NCI-H460 (cell line): ENCODE measurements at regions not wholly inside any gene's neighbourhood (a gene's known extent, or its start where the extent isn't known, plus 50 kb on each side); places are given as distances from the start of the nearest gene placed in this dataset.
"Not testable (repeated sequence)": the region's sequence is repeated elsewhere in the genome, so short reads cannot be mapped to it uniquely, and the experiment has no call there.

Experiments
- DNase-seq: peaks from one replicate; pipeline ENCODE4 v3.0.0-alpha.2; 2016; ENCODE audit warnings: low read depth; ENCODE audit errors: extremely low read depth

DNA sequence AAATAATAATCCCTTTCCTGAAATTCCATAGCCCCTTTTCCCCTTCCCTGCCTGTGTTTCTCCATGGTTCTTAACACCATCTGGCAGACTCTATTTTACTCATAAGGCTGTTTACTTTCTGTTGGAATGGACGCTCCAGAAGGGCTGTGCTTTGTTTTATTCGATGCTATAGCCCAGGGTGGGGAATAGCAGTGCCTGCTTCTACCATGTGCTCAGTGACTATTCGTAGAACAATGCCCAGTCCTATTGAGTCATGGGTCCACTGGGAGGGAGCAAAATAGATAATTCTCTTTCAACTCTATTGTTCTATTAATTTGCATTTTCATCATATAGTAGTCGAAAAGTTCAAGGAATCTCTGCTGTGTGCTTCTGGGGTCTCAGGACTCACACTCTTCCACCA, 565.1 kb downstream of the C6orf118 start:
- no peak for DNase-seq

DNA sequence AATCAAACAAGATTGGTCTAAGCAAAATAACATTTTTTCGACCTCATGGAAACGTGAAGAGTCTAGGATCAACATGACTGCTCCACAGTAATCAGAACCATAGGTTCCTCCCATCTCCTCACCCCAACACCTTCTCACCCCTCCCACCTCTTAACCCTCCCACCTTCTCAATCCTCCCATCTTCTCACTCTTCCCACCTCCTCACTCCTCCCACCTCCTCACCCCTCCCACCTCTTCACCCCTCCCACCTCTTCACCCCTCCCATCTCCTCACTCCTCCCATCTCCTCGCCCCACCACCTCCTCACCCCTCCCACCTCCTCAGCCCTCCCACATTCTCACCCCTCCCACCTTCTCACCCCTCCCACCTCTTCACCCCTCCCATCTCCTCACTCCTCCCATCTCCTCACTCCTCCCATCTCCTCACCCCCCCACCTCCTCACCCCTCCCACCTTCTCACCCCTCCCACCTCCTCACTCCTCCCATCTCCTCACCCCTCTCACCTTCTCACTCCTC, 567.4 kb downstream of the C6orf118 start:
- no peak for DNase-seq

- not testable (repeated sequence) for DNase-seq
These were observed 573.3 kb downstream of the C6orf118 start for GRCh38 chr6:164736090-164736489.

- DNase-seq = no peak
These were observed 577.9 kb downstream of the C6orf118 start for GRCh38 chr6:164731539-164731938.

GRCh38 chr6:164721460-164721859, 587.9 kb downstream of the C6orf118 start:
- DNase-seq = no peak

DNA sequence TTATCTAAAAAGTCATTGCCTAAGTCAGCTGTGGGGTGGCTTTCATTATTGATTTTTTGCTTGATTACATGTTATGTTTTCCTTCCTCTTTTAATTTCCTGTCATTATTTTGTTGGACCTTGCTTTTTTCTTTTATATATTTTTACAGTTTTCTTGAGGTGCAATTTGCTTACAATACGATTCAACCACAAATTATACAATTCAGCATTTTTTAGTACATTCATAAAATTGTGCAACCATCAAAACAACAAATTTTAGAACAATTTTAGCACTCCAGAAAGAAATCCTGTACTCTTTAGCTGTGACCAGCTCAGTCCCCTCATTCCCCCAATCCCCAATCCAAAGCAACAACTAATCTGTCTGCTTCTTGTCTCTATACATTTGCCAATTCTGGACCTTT, 608.9 kb downstream of the C6orf118 start:
- DNase-seq = no peak

GRCh38 chr6:164695896-164696295, 613.5 kb downstream of the C6orf118 start:
- no peak for DNase-seq

DNA sequence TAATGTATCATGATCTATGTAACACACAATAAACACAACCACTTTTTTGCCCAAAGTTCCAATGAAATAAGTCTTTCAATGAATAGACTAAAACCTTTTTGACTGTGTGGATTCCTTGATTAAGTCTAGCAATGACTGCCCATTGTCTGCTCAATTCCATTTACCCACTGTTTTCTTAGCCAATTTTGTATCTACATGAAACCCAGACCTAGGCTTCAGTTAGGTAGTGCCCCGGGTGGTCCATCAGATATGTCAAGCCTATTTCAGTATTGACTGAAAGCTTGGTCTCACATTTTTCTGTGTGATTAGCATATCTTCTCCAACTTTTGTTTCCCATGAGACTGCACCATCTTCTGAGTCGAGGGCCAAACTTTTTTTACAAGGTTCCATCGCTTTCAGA, 615.0 kb downstream of the C6orf118 start:
- DNase-seq = no peak

DNA sequence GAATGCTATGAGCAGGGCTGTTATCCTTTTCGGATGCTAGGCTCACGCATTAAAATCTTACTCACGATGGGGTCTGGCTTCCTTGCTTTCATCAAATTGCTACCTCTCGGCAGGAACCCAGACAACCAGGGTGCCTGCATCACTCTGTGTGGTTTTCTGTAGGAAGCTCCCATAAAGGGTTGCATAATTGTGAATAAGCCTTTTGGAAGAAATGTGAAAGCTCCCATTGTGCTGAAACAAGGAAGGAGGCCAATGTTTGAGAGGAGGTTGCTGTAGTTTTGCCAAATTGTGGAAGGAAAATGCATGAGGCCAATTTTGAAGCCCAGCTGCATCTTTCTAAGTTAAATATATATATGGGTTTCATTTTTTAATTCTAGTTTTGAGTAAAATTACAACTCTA, 615.5 kb downstream of the C6orf118 start:
- DNase-seq = no peak

DNA sequence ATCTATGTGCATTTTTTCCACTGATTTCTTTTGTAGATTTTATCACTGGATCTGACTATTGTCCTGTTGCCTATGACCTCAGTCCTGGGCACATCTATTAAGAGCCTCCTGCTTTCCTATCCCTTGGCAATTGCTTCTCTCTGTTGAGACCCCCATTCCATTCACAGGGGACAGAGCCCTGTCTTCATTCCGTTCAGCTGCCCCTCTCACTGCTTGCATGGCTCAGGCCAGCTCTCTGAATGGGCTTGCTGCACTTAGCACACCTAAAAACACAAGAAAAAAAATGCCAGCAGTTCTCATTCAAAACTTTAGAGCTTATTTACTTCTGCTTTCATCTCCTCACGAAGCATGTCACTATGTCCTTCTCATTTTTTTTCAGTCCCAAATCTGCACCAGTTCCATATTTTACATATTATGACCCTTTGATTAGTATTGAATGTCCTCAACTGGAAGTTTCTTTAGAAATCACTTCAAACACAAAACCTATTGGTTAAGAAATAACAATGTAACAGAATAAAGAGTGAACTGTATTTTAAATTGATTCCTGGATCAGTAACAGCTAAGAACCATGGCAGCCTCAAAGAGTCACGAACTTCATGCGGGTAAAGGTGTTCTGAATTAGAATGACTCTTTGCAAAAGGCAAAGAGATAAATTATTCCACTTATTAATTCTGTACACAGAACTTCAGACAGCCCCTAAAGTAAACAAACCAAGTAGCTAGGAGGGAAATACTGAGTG, 616.5 kb downstream of the C6orf118 start:
- no peak for DNase-seq

GRCh38 chr6:164690702-164691500, 618.5 kb downstream of the C6orf118 start:
- DNase-seq = no peak

DNA sequence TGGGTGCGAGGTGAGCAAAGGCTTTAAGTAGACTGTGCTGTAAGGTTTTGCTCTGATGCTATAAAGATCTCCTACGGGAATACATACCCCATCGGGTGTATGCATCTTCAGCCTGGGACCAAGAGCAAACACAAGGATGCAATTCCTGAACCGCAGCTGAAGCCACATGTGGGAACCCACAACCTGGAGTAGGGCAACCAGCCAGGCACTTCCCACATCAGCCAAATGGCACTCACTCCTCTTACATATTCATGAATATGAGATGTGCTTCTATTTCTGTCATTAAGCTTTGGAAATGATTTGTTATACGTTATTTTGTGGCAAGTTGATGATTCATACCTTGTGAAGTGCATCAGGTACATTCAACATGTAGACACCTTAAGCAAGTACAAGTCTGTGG, 619.2 kb downstream of the C6orf118 start:
- DNase-seq = no peak

DNA sequence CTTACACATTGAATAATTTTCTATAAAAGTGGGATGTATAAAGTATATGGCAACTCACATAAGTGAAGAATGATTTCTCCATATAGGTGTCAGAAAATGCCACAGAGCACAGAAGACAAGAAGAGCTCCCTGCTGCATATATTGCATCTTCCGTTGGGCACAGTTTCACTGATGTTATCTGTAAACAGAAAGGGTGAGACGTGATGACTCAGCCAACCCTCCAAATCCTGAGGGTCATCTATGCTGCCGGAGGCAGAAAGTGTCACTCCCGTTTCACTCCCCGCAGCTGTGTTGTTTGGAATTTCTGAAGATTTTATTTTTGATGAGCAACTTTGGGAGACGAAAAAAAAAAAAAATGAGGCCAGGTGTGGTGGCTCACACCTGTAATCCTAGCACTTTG, 644.1 kb downstream of the C6orf118 start:
- DNase-seq = no peak

DNA sequence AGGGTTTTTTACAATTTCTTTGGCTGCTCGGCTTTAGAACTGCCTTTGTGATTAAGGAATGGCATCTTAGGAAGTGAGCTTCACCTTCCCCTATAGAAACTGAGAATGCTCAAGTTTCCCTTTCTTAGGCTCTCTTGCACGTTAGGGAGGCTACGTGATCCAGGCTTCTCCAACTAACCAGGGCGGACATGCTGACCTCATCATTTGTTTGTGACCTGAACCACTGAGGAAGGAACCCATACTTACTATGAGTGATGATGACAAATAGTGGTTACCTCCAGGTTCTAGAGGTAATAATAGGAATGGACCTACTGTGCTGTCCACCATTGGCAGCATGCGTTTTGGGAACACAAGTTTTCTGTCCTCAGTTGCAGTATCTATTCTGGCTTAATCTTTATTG, 645.8 kb downstream of the C6orf118 start:
- no peak for DNase-seq

- DNase-seq = no peak
These were observed 647.7 kb downstream of the C6orf118 start for GRCh38 chr6:164661716-164662115.

GRCh38 chr6:164660781-164661180, 648.6 kb downstream of the C6orf118 start:
- DNase-seq = no peak

- DNase-seq = no peak
These were observed 668.4 kb downstream of the C6orf118 start for GRCh38 chr6:164640956-164641355.

DNA sequence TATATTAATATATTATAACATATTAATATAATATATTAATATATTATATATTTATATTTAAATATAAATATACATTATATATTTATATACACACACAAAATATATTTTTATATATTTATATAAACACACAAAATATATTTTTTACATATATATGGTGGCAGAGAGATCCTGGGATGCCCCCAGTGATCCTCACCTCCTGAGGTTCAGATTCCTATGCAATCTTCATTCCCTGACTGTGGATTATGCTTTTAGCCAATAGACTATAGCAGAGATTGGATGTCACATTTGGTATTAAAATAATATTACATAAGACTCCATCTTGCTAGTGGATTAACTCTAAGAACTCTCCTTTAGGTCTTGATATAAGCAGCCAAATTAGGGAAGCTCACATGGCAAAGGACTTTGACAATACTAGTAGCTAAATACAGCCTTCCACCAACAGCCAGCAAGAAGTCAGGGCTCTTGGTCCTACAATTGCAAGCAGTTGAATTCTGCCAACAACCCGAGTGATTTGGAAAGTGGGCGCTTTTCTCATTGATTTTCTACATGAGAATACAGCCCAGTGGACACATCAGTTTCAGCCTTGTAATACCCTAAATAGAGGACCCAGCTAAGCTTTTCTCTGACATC, 681.0 kb downstream of the C6orf118 start:
- no peak for DNase-seq

DNA sequence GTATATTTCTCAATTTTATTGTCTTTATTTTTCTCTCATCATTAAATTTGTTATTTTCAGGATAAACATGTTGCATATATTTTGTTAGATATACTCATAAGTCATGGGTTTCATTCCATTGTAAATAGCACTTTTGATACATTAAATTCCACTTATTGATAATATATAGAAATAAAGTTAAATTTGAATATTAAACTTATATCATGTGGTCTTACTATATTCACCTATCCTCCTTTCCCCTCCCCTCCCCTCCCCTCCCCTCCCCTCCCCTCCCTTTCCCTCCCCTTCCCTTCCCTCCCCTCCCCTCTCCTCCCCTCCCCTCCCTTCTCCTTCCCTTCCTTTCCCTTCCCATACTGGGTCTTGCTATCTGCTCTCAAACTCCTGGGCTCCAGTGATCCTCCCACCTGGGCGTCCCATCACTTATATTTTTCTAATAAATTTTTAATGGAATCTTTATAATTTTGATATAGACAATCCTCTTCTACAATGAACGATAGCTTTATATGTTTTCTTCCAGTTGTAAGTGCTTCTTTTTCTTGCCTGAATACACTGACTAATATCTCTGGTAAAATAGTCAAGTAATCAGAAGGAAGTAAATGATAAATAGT, 692.4 kb downstream of the C6orf118 start:
- DNase-seq = no peak

DNA sequence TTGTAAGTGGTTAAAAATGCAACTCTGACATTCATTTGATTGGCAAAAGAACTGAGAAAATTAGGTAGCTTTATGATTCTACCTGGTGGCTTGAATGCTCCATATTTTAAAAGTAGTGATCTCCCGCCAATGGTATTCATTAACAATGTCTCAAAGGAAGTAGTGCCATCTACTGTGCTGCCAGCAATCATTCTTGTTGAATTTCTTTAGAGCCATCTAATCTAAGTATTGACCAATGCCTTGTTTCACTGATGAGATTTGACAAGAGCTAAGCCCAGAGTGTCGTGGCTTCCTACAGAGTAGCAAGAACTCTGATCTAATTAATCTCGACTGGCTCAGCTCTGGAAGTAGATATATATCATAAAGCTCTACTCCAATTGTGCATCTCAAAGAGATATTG, 696.7 kb downstream of the C6orf118 start:
- DNase-seq = no peak

DNA sequence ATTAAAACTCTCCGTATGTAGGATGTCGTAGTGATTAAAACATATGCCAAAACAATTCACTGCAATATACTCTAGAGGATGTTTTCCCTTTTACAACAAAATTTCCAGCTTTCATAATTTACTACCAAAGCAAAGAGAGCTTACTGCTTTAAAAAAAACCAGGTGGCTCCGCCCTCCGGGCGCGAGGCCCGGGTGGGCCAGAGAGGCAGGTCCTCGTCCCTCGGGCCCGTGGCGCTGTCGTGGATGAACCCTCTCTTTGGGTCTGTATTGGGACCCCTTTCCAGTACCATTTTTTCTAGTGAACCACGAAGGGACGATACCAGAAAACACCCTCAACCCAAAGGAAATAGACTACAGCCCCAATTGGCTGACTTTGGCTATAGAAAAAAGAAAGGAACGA, 698.5 kb downstream of the C6orf118 start:
- not testable (repeated sequence) for DNase-seq
